HepG2 (cell line): ENCODE measurements at regions not wholly inside any gene's neighbourhood (a gene's known extent, or its start where the extent isn't known, plus 50 kb on each side); places are given as distances from the start of the nearest gene placed in this dataset.

Experiments used
- FOSL1 ChIP-seq: sonication (generic); formaldehyde crosslinking; IDR thresholded peaks from 2 replicates; pipeline ENCODE4 v1.9.0; 2021; ENCODE audit warnings: missing genetic modification reagents, borderline replicate concordance
- FOXM1 ChIP-seq: sonication (generic); formaldehyde crosslinking; IDR thresholded peaks from 2 replicates; pipeline ENCODE4 v1.5.0; 2020; ENCODE audit warnings: missing genetic modification reagents
- IRF2 ChIP-seq: IDR thresholded peaks from 2 replicates; pipeline ENCODE4 v1.6.1; 2018; ENCODE audit warnings: missing genetic modification reagents, missing compliant biosample characterization
- PHF8 ChIP-seq: sonication (generic); formaldehyde crosslinking; IDR thresholded peaks from 2 replicates; pipeline ENCODE4 v1.5.0; 2020; ENCODE audit warnings: missing genetic modification reagents
- SAP130 ChIP-seq: IDR thresholded peaks from 2 replicates; pipeline ENCODE4 v1.6.1; 2016; ENCODE audit warnings: low read depth
- ZBTB20 ChIP-seq: sonication (generic); formaldehyde crosslinking; IDR thresholded peaks from 2 replicates; pipeline ENCODE4 v1.8.1; 2023; ENCODE audit warnings: missing genetic modification reagents, low read depth, mild to moderate bottlenecking, borderline replicate concordance
- ZBTB3 ChIP-seq: sonication (generic); formaldehyde crosslinking; IDR thresholded peaks from 2 replicates; pipeline ENCODE4 v1.4.0; 2020; ENCODE audit warnings: low read depth, mild to moderate bottlenecking, moderate library complexity, missing genetic modification reagents, borderline replicate concordance
- ZNF333 ChIP-seq: sonication (generic); formaldehyde crosslinking; IDR thresholded peaks from 2 replicates; pipeline ENCODE4 v1.4.0; 2020; ENCODE audit warnings: mild to moderate bottlenecking, missing genetic modification reagents, borderline replicate concordance
- ZNF34 ChIP-seq: sonication (generic); formaldehyde crosslinking; IDR thresholded peaks from 2 replicates; pipeline ENCODE4 v1.4.0; 2020; ENCODE audit warnings: mild to moderate bottlenecking, missing genetic modification reagents, borderline replicate concordance
- TF ChIP-seq, protein P1 (sequence below): sonication (generic); formaldehyde crosslinking; IDR thresholded peaks from 2 replicates; pipeline ENCODE4 v1.4.0; 2020; ENCODE audit warnings: missing genetic modification reagents, borderline replicate concordance
- TF ChIP-seq, protein P2 (sequence below): IDR thresholded peaks from 2 replicates; pipeline ENCODE4 v1.6.1; 2012; ENCODE audit warnings: low read length, improper control_type of control experiment
- TF ChIP-seq, protein P3 (sequence below): sonication (generic); formaldehyde crosslinking; IDR thresholded peaks from 2 replicates; pipeline ENCODE4 v1.5.0; 2020; ENCODE audit warnings: mild to moderate bottlenecking, missing genetic modification reagents
- TF ChIP-seq, protein P4 (sequence below): IDR thresholded peaks from 2 replicates; pipeline ENCODE4 v1.6.1; 2016
- TF ChIP-seq, protein P5 (sequence below): IDR thresholded peaks from 2 replicates; pipeline ENCODE4 v1.6.1; 2018; ENCODE audit warnings: missing genetic modification reagents
- TF ChIP-seq, protein P6 (sequence below): sonication (generic); formaldehyde crosslinking; IDR thresholded peaks from 2 replicates; pipeline ENCODE4 v1.4.0; 2020; ENCODE audit warnings: missing genetic modification reagents
- TF ChIP-seq, protein P7 (sequence below): sonication (generic); formaldehyde crosslinking; IDR thresholded peaks from 2 replicates; pipeline ENCODE4 v1.5.0; 2020; ENCODE audit warnings: missing genetic modification reagents

DNA sequence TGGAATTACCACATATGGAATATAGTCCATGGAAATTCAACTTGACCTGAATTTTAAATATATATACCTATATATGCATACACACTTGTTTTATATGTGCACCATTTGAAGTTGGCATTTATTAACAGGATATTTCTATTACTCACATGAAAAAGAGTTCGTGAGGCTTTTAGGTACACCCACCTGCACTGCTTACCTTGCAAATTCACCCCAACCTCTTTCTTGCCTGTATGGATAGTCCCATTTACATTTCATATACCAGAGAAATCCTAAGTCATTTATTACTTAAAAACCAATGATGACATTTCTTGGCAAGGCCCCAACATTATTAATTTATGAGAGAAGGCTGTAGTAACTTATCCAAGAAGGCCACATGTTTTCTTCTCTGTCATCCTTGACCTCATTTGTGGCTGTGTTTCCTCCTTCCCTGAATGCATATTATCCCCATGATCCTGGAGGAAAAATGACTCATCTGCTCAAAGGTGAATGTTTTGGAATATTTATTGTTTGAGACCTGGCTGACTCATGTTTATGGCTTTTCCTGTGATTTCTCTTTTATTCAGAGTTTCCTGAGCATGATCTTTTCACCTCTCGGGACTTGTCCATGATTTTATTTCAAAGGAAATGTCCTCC, 62.2 kb upstream of the FAM241A start (continued):
- no peak for TF ChIP-seq ZBTB20 (CRISPR knock-in tag)
- 0 out of 2 replicates have a peak, but pooled peaks have one; percentile 33 for TF ChIP-seq IRF2 (CRISPR knock-in tag)
- TF ChIP-seq, protein P1, sequence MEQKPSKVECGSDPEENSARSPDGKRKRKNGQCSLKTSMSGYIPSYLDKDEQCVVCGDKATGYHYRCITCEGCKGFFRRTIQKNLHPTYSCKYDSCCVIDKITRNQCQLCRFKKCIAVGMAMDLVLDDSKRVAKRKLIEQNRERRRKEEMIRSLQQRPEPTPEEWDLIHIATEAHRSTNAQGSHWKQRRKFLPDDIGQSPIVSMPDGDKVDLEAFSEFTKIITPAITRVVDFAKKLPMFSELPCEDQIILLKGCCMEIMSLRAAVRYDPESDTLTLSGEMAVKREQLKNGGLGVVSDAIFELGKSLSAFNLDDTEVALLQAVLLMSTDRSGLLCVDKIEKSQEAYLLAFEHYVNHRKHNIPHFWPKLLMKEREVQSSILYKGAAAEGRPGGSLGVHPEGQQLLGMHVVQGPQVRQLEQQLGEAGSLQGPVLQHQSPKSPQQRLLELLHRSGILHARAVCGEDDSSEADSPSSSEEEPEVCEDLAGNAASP (CRISPR knock-in tag) = no peak
- TF ChIP-seq, protein P2, sequence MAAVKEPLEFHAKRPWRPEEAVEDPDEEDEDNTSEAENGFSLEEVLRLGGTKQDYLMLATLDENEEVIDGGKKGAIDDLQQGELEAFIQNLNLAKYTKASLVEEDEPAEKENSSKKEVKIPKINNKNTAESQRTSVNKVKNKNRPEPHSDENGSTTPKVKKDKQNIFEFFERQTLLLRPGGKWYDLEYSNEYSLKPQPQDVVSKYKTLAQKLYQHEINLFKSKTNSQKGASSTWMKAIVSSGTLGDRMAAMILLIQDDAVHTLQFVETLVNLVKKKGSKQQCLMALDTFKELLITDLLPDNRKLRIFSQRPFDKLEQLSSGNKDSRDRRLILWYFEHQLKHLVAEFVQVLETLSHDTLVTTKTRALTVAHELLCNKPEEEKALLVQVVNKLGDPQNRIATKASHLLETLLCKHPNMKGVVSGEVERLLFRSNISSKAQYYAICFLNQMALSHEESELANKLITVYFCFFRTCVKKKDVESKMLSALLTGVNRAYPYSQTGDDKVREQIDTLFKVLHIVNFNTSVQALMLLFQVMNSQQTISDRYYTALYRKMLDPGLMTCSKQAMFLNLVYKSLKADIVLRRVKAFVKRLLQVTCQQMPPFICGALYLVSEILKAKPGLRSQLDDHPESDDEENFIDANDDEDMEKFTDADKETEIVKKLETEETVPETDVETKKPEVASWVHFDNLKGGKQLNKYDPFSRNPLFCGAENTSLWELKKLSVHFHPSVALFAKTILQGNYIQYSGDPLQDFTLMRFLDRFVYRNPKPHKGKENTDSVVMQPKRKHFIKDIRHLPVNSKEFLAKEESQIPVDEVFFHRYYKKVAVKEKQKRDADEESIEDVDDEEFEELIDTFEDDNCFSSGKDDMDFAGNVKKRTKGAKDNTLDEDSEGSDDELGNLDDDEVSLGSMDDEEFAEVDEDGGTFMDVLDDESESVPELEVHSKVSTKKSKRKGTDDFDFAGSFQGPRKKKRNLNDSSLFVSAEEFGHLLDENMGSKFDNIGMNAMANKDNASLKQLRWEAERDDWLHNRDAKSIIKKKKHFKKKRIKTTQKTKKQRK = no peak
- no peak for TF ChIP-seq ZBTB3 (CRISPR knock-in tag)
- TF ChIP-seq, protein P3, sequence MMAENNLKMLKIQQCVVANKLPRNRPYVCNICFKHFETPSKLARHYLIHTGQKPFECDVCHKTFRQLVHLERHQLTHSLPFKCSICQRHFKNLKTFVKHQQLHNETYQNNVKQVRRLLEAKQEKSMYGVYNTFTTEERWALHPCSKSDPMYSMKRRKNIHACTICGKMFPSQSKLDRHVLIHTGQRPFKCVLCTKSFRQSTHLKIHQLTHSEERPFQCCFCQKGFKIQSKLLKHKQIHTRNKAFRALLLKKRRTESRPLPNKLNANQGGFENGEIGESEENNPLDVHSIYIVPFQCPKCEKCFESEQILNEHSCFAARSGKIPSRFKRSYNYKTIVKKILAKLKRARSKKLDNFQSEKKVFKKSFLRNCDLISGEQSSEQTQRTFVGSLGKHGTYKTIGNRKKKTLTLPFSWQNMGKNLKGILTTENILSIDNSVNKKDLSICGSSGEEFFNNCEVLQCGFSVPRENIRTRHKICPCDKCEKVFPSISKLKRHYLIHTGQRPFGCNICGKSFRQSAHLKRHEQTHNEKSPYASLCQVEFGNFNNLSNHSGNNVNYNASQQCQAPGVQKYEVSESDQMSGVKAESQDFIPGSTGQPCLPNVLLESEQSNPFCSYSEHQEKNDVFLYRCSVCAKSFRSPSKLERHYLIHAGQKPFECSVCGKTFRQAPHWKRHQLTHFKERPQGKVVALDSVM (CRISPR knock-in tag) = no peak
- TF ChIP-seq, protein P4, sequence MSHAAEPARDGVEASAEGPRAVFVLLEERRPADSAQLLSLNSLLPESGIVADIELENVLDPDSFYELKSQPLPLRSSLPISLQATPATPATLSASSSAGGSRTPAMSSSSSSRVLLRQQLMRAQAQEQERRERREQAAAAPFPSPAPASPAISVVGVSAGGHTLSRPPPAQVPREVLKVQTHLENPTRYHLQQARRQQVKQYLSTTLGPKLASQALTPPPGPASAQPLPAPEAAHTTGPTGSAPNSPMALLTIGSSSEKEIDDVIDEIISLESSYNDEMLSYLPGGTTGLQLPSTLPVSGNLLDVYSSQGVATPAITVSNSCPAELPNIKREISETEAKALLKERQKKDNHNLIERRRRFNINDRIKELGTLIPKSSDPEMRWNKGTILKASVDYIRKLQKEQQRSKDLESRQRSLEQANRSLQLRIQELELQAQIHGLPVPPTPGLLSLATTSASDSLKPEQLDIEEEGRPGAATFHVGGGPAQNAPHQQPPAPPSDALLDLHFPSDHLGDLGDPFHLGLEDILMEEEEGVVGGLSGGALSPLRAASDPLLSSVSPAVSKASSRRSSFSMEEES = peak; percentile 42; the same call in 1 of the 2 replicates
- TF ChIP-seq, protein P5, sequence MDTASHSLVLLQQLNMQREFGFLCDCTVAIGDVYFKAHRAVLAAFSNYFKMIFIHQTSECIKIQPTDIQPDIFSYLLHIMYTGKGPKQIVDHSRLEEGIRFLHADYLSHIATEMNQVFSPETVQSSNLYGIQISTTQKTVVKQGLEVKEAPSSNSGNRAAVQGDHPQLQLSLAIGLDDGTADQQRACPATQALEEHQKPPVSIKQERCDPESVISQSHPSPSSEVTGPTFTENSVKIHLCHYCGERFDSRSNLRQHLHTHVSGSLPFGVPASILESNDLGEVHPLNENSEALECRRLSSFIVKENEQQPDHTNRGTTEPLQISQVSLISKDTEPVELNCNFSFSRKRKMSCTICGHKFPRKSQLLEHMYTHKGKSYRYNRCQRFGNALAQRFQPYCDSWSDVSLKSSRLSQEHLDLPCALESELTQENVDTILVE (CRISPR knock-in tag) = no peak
- TF ChIP-seq, protein P6, sequence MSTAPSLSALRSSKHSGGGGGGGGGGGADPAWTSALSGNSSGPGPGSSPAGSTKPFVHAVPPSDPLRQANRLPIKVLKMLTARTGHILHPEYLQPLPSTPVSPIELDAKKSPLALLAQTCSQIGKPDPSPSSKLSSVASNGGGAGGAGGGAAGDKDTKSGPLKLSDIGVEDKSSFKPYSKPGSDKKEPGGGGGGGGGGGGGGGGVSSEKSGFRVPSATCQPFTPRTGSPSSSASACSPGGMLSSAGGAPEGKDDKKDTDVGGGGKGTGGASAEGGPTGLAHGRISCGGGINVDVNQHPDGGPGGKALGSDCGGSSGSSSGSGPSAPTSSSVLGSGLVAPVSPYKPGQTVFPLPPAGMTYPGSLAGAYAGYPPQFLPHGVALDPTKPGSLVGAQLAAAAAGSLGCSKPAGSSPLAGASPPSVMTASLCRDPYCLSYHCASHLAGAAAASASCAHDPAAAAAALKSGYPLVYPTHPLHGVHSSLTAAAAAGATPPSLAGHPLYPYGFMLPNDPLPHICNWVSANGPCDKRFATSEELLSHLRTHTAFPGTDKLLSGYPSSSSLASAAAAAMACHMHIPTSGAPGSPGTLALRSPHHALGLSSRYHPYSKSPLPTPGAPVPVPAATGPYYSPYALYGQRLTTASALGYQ (CRISPR knock-in tag) = no peak
- TF ChIP-seq, protein P7, sequence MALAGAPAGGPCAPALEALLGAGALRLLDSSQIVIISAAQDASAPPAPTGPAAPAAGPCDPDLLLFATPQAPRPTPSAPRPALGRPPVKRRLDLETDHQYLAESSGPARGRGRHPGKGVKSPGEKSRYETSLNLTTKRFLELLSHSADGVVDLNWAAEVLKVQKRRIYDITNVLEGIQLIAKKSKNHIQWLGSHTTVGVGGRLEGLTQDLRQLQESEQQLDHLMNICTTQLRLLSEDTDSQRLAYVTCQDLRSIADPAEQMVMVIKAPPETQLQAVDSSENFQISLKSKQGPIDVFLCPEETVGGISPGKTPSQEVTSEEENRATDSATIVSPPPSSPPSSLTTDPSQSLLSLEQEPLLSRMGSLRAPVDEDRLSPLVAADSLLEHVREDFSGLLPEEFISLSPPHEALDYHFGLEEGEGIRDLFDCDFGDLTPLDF (CRISPR knock-in tag) = no peak
- no peak for TF ChIP-seq ZNF333 (CRISPR knock-in tag)
- peak; percentile 76 for TF ChIP-seq FOSL1 (CRISPR knock-in tag)
- no peak for TF ChIP-seq FOXM1
- TF ChIP-seq ZNF34 (CRISPR knock-in tag) = no peak
- peak; percentile 44; the same call in 1 of the 2 replicates for TF ChIP-seq SAP130 (CRISPR knock-in tag)
- no peak for TF ChIP-seq PHF8 (CRISPR knock-in tag)
